Right lobe of liver (tissue), 4 donors: ENCODE measurements at regions not wholly inside any gene's neighbourhood (a gene's known extent, or its start where the extent isn't known, plus 50 kb on each side); places are given as distances from the start of the nearest gene placed in this dataset.

Experiments used
- POLR2A ChIP-seq: fragments of 450-650 bp; IDR thresholded peaks from one replicate; pipeline ENCODE4 v1.6.1; 2017; ENCODE audit warnings: antibody characterized with exemption, mild to moderate bottlenecking
- TF ChIP-seq, protein P1 (sequence below), 4 donors: fragments of 200-600 bp in 3 of 4; fragments of 450-650 bp in 1 of 4; IDR thresholded peaks; one replicate each; pipeline versions ENCODE4 v1.5.1 to v1.8.0; 2016 to 2022; ENCODE audit warnings: antibody characterized with exemption in 4 of 4, mild to moderate bottlenecking in 2 of 4
- donor health status: DM: no; HTN: no; CAD: no.
- donor health status: DM: no; HTN: no; CAD: no.
- donor health status: DM: no; HTN: yes; CAD: no.

DNA sequence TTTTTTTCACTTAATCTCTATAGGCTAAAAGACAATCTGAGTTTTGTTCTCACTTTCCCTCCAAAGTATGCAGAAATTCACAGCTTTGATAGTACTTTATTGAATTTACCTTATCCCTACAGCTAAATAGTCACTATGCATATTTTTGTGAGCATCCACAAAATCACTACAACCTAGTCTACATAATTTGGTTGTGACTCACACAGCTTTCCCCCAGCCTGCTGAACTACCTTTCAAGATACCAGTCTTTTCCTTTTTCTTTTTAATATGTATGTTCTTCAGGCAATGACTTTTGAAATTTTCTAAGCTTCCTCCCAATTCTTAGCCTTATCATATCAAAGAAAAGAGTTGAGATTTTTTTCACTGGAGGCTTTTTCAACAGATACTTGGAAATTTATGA lies 347.3 kb upstream of the CDH6 start:
- TF ChIP-seq, protein P1, sequence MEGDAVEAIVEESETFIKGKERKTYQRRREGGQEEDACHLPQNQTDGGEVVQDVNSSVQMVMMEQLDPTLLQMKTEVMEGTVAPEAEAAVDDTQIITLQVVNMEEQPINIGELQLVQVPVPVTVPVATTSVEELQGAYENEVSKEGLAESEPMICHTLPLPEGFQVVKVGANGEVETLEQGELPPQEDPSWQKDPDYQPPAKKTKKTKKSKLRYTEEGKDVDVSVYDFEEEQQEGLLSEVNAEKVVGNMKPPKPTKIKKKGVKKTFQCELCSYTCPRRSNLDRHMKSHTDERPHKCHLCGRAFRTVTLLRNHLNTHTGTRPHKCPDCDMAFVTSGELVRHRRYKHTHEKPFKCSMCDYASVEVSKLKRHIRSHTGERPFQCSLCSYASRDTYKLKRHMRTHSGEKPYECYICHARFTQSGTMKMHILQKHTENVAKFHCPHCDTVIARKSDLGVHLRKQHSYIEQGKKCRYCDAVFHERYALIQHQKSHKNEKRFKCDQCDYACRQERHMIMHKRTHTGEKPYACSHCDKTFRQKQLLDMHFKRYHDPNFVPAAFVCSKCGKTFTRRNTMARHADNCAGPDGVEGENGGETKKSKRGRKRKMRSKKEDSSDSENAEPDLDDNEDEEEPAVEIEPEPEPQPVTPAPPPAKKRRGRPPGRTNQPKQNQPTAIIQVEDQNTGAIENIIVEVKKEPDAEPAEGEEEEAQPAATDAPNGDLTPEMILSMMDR (IDR thresholded peaks at IDR 0.05) = no peak
- TF ChIP-seq POLR2A = no peak
